Testis (tissue), 2 donors: ENCODE measurements at regions not wholly inside any gene's neighbourhood (a gene's known extent, or its start where the extent isn't known, plus 50 kb on each side); places are given as distances from the start of the nearest gene placed in this dataset.

ENCODE experiments used
- DNase-seq: peaks from one replicate; pipeline ENCODE4 v3.0.0-alpha.2; 2019
- H3K27ac ChIP-seq, 2 donors: fragments of 200-600 bp; sonication (generic); one replicate each; pipeline ENCODE4 v1.5.1; 2019
- H3K27me3 ChIP-seq: fragments of 200-600 bp; sonication (generic); one replicate; pipeline ENCODE4 v1.5.1; 2019
- H3K36me3 ChIP-seq: fragments of 200-600 bp; sonication (generic); one replicate; pipeline ENCODE4 v1.5.1; 2017; ENCODE audit warnings: low read depth; ENCODE audit errors: missing control alignments
- H3K4me1 ChIP-seq: fragments of 200-600 bp; sonication (generic); one replicate; pipeline ENCODE4 v1.5.1; 2019
- H3K4me3 ChIP-seq, 2 donors: fragments of 200-600 bp; sonication (generic); one replicate each; pipeline ENCODE4 v1.5.1; 2017 to 2019
- H3K9me3 ChIP-seq: fragments of 200-600 bp; sonication (generic); one replicate; pipeline ENCODE4 v1.5.1; 2017
- CTCF ChIP-seq, 3 experiments: fragments of 450-650 bp in 2 of 3; fragments of 200-600 bp in 1 of 3; sonication (generic) in 1 of 3; IDR thresholded peaks; one replicate each; pipeline ENCODE4 v1.5.1; 2016 to 2019; ENCODE audit warnings: antibody characterized with exemption in 3 of 3, mild to moderate bottlenecking in 2 of 3, moderate library complexity in 1 of 3
- POLR2A ChIP-seq: fragments of 450-650 bp; IDR thresholded peaks from one replicate; pipeline ENCODE4 v1.6.1; 2017; ENCODE audit warnings: antibody characterized with exemption, mild to moderate bottlenecking, moderate library complexity
- WGBS, 2 donors: methylation state at CpG; one replicate each; pipeline ENCODE4 v1.1.5; 2018; 5-methylcytosine and 5-hydroxymethylcytosine counted together
- intact Hi-C: fragments of 100-400 bp; cut with DNase I; formaldehyde crosslinking; loops from one replicate; pipeline ENCODE4 v1.15.1; 2023; ENCODE audit warnings: low total_unique reads

- H3K4me3 ChIP-seq = no peak overlapping the region
- no peaks in the 10 kb centered on the region for H3K27me3 ChIP-seq
- no peaks in the 10 kb centered on the region for H3K36me3 ChIP-seq
- H3K4me1 ChIP-seq = no peaks in the 10 kb centered on the region
- DNase-seq = no peak
- no peaks in the 10 kb centered on the region for H3K9me3 ChIP-seq
- intact Hi-C loops = no loop called here
- H3K27ac ChIP-seq = no peak overlapping the region
- TF ChIP-seq POLR2A (no peak), CTCF (IDR thresholded peaks at IDR 0.05) (no peak)
- 93 to 98% methylated on average over 1 of the region's 1 CpG for WGBS, 2 donors
Observed at GRCh38 chr4:127081041-127081440, 551.7 kb upstream of the INTU start.

- no peak for TF ChIP-seq POLR2A
- TF ChIP-seq CTCF (IDR thresholded peaks at IDR 0.05) = no peak
- H3K9me3 ChIP-seq = no peaks in the 10 kb centered on the region
- no peaks in the 10 kb centered on the region for H3K36me3 ChIP-seq
- intact Hi-C loops = no loop called here
- H3K27ac ChIP-seq = no peak overlapping the region
- H3K27me3 ChIP-seq = no peaks in the 10 kb centered on the region
- no peak for DNase-seq
- H3K4me3 ChIP-seq = no peak overlapping the region
- no peaks in the 10 kb centered on the region for H3K4me1 ChIP-seq
- WGBS, 2 donors = 63 to 71% methylated on average over 1 of the region's 1 CpG
Observed at GRCh38 chr4:127082986-127083385, 549.8 kb upstream of the INTU start.

GRCh38 chr4:127084666-127085065 is 548.1 kb upstream of the INTU start:
- H3K4me1 ChIP-seq = no peaks in the 10 kb centered on the region
- no peak overlapping the region for H3K27ac ChIP-seq
- intact Hi-C loops = no loop called here
- no peaks in the 10 kb centered on the region for H3K36me3 ChIP-seq
- no peak for DNase-seq
- H3K9me3 ChIP-seq = no peaks in the 10 kb centered on the region
- TF ChIP-seq POLR2A (no peak), CTCF (IDR thresholded peaks at IDR 0.05) (no peak)
- H3K27me3 ChIP-seq = no peaks in the 10 kb centered on the region
- 97 to 100% methylated on average over 1 of the region's 1 CpG for WGBS, 2 donors
- no peak overlapping the region for H3K4me3 ChIP-seq

GRCh38 chr4:127097061-127097460 is 535.7 kb upstream of the INTU start:
- Histone ChIP-seq H3K4me3 (no peak overlapping the region), H3K36me3 (no peaks in the 10 kb centered on the region), H3K27ac (no peak overlapping the region), H3K27me3 (no peaks in the 10 kb centered on the region), H3K9me3 (no peaks in the 10 kb centered on the region), H3K4me1 (no peaks in the 10 kb centered on the region)
- WGBS, 2 donors = 74 to 85% methylated on average over 2 of the region's 2 CpGs
- no peak for TF ChIP-seq CTCF (IDR thresholded peaks at IDR 0.05)
- TF ChIP-seq POLR2A = no peak
- intact Hi-C loops = no loop called here
- DNase-seq = no peak

- H3K9me3 ChIP-seq = no peaks in the 10 kb centered on the region
- no peak overlapping the region for H3K27ac ChIP-seq
- H3K27me3 ChIP-seq = no peaks in the 10 kb centered on the region
- no peak overlapping the region for H3K4me3 ChIP-seq
- H3K36me3 ChIP-seq = no peaks in the 10 kb centered on the region
- no peak for TF ChIP-seq CTCF (IDR thresholded peaks at IDR 0.05)
- TF ChIP-seq POLR2A = no peak
- intact Hi-C loops = no loop called here
- WGBS, 2 donors = 47 to 94% methylated on average over 1 of the region's 1 CpG
- no peaks in the 10 kb centered on the region for H3K4me1 ChIP-seq
- no peak for DNase-seq
Observed at GRCh38 chr4:127102361-127102760, 530.4 kb upstream of the INTU start.
